ENCODE measurements at regions not wholly inside any gene's neighbourhood (a gene's known extent, or its start where the extent isn't known, plus 50 kb on each side); places are given as distances from the start of the nearest gene placed in this dataset.

DNA sequence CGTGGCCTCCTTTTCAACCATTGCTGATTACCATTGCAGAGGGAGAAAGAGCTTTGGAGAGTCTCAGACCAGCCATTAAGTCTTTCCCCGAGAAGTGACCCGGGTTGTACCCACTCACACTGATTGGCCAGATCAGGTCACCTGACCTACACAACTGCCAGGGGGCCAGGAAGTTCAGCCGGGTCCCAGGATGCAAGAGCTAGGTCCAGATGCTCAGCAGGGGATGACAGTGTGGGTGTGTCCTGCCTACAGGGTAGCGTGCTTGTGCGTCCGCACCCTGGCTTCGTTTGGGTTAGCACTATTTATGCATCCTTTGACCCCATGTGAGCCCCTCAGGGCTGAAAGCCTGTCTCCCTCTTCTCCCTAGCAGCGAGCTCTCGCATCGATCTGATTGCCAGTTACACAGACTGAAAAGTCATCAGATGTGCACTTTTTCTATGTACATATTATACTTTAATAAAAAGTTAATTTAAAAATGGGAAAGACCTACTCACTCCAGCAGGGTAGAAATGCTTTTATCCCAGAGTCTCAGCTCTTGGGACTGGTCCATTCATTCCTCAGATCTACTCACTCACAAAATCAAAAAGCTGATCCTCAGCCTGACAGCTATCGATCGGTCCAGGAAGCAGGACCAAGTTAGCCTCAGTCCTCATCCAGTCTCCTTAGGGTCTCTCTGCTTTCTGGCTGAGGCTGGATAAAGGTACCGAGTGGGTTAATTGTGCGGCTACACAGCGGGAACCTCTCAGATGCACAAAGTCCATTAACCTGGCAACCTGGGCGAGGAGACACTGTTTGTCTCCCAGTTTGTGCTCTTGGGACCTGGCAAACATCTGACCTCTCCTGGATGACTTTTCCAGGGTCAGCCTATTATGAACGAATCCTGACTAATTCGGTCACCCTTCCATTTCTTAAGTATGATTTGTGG lies 68.0 kb downstream of the SERPINA3 start:
- TF ChIP-seq EP300 (IDR thresholded peaks at IDR 0.05; ENCODE audit: low read depth in 2 of 2, low read length in 2 of 2) (peak in 1 of 2 experiments; percentile 78; a peak in 2 of 4 replicates), EP300 (CRISPR knock-in tag; IDR thresholded peaks at IDR 0.05; ENCODE audit: borderline replicate concordance) (no peak), TAF1 (CRISPR knock-in tag; IDR thresholded peaks at IDR 0.05) (no peak), MAFK (conservative IDR thresholded peaks at IDR 0.05 in 1 of 2, IDR thresholded peaks at IDR 0.05 in 1 of 2; ENCODE audit: low read length in 2 of 2) (no peak), TCF7 (IDR thresholded peaks at IDR 0.05; ENCODE audit: low read depth) (no peak), KLF9 (CRISPR knock-in tag; IDR thresholded peaks at IDR 0.05; ENCODE audit: low read depth) (no peak), HNRNPLL (IDR thresholded peaks at IDR 0.05; ENCODE audit: low read depth, low read length, poor library complexity, severe bottlenecking) (no peak), ZFX (CRISPR knock-in tag; IDR thresholded peaks at IDR 0.05; ENCODE audit: low read depth) (no peak; the same call in 1 of the 2 replicates)
- TF ChIP-seq, protein P1, sequence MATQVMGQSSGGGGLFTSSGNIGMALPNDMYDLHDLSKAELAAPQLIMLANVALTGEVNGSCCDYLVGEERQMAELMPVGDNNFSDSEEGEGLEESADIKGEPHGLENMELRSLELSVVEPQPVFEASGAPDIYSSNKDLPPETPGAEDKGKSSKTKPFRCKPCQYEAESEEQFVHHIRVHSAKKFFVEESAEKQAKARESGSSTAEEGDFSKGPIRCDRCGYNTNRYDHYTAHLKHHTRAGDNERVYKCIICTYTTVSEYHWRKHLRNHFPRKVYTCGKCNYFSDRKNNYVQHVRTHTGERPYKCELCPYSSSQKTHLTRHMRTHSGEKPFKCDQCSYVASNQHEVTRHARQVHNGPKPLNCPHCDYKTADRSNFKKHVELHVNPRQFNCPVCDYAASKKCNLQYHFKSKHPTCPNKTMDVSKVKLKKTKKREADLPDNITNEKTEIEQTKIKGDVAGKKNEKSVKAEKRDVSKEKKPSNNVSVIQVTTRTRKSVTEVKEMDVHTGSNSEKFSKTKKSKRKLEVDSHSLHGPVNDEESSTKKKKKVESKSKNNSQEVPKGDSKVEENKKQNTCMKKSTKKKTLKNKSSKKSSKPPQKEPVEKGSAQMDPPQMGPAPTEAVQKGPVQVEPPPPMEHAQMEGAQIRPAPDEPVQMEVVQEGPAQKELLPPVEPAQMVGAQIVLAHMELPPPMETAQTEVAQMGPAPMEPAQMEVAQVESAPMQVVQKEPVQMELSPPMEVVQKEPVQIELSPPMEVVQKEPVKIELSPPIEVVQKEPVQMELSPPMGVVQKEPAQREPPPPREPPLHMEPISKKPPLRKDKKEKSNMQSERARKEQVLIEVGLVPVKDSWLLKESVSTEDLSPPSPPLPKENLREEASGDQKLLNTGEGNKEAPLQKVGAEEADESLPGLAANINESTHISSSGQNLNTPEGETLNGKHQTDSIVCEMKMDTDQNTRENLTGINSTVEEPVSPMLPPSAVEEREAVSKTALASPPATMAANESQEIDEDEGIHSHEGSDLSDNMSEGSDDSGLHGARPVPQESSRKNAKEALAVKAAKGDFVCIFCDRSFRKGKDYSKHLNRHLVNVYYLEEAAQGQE (IDR thresholded peaks at IDR 0.05; ENCODE audit: borderline replicate concordance in 1 of 2, low read depth in 1 of 2, low read length in 2 of 2), result no peak

Measured in HepG2 (cell line).